H9 (cell line): ENCODE measurements at regions not wholly inside any gene's neighbourhood (a gene's known extent, or its start where the extent isn't known, plus 50 kb on each side); places are given as distances from the start of the nearest gene placed in this dataset.

Experiments
- DNase-seq: peaks from one replicate; pipeline ENCODE4 v3.0.0-alpha.2; 2017
- H2AFZ ChIP-seq: one replicate; pipeline ENCODE4 v1.6.1; 2013; ENCODE audit warnings: mild to moderate bottlenecking, low read length, control low read depth, moderate library complexity
- H2AK5ac ChIP-seq: 2 replicates; pipeline ENCODE4 v1.6.1; 2013; ENCODE audit warnings: low read length, control low read depth, mixed read lengths; ENCODE audit not compliant: insufficient read length
- H2BK120ac ChIP-seq: one replicate; pipeline ENCODE4 v1.6.1; 2013; ENCODE audit warnings: low read depth, mild to moderate bottlenecking, low read length, control low read depth, inconsistent platforms; ENCODE audit not compliant: poor library complexity, severe bottlenecking
- H2BK12ac ChIP-seq: 2 replicates; pipeline ENCODE4 v1.6.1; 2013; ENCODE audit warnings: low read length, control low read depth, mixed read lengths, low read depth; ENCODE audit not compliant: insufficient read length
- H2BK15ac ChIP-seq: 2 replicates; pipeline ENCODE4 v1.6.1; 2013; ENCODE audit warnings: low read depth, low read length, control low read depth
- H2BK20ac ChIP-seq: one replicate; pipeline ENCODE4 v1.6.1; 2013; ENCODE audit warnings: low read depth, mild to moderate bottlenecking, low read length, control low read depth, inconsistent platforms; ENCODE audit not compliant: poor library complexity, severe bottlenecking
- H2BK5ac ChIP-seq: 2 replicates; pipeline ENCODE4 v1.6.1; 2013; ENCODE audit warnings: low read length, control low read depth, mixed read lengths; ENCODE audit not compliant: insufficient read length
- H3K14ac ChIP-seq: 2 replicates; pipeline ENCODE4 v1.6.1; 2013; ENCODE audit warnings: low read length, control low read depth; ENCODE audit not compliant: insufficient read depth
- H3K18ac ChIP-seq: 2 replicates; pipeline ENCODE4 v1.6.1; 2013; ENCODE audit warnings: low read depth, mild to moderate bottlenecking, mixed read lengths, low read length, control low read depth; ENCODE audit not compliant: insufficient read length
- H3K23ac ChIP-seq: 2 replicates; pipeline ENCODE4 v1.6.1; 2013; ENCODE audit warnings: low read length, control low read depth, mixed read lengths, low read depth; ENCODE audit not compliant: insufficient read length
- H3K23me2 ChIP-seq: 2 replicates; pipeline ENCODE4 v1.6.1; 2013; ENCODE audit warnings: low read depth, mild to moderate bottlenecking, mixed read lengths, low read length, control low read depth; ENCODE audit not compliant: insufficient read length, poor library complexity, severe bottlenecking
- H3K27ac ChIP-seq: 2 replicates; pipeline ENCODE4 v1.5.1; 2013; ENCODE audit warnings: low read length, control low read depth, mixed read lengths, low read depth; ENCODE audit not compliant: insufficient read length
- H3K27me3 ChIP-seq: 2 replicates; pipeline ENCODE4 v1.6.1; 2013; ENCODE audit warnings: low read length, control low read depth, inconsistent platforms; ENCODE audit not compliant: insufficient read depth
- H3K4ac ChIP-seq: 2 replicates; pipeline ENCODE4 v1.6.1; 2013; ENCODE audit warnings: low read depth, mild to moderate bottlenecking, control low read depth, inconsistent platforms, low read length, moderate library complexity
- H3K4me1 ChIP-seq: 2 replicates; pipeline ENCODE4 v1.6.1; 2013; ENCODE audit warnings: low read length, control low read depth, inconsistent platforms; ENCODE audit not compliant: insufficient read depth
- H3K4me2 ChIP-seq: 2 replicates; pipeline ENCODE4 v1.6.1; 2013; ENCODE audit warnings: low read length, control low read depth, mixed read lengths; ENCODE audit not compliant: insufficient read length, insufficient read depth
- H3K56ac ChIP-seq: 2 replicates; pipeline ENCODE4 v1.6.1; 2013; ENCODE audit warnings: low read depth, mild to moderate bottlenecking, mixed read lengths, low read length, control low read depth; ENCODE audit not compliant: insufficient read length
- H3K79me1 ChIP-seq: 2 replicates; pipeline ENCODE4 v1.6.1; 2013; ENCODE audit warnings: low read depth, mild to moderate bottlenecking, moderate library complexity, low read length, control low read depth, inconsistent platforms; ENCODE audit not compliant: insufficient read depth, poor library complexity, severe bottlenecking
- H3K79me2 ChIP-seq: 2 replicates; pipeline ENCODE4 v1.6.1; 2013; ENCODE audit warnings: low read length, control low read depth, inconsistent platforms; ENCODE audit not compliant: insufficient read depth
- H3K9ac ChIP-seq: 2 replicates; pipeline ENCODE4 v1.6.1; 2013; ENCODE audit warnings: low read length, control low read depth, mixed read lengths; ENCODE audit not compliant: insufficient read length; ENCODE audit errors: extremely low read depth
- H3K9me3 ChIP-seq: one replicate; pipeline ENCODE4 v1.6.1; 2013; ENCODE audit warnings: low read depth, low read length, inconsistent platforms; ENCODE audit not compliant: control insufficient read depth
- H3T11ph ChIP-seq: one replicate; pipeline ENCODE4 v1.6.1; 2013; ENCODE audit warnings: mild to moderate bottlenecking, low read length, control low read depth, inconsistent platforms
- H4K20me1 ChIP-seq: one replicate; pipeline ENCODE4 v1.6.1; 2013; ENCODE audit not compliant: control insufficient read depth, insufficient read length, insufficient read depth
- H4K5ac ChIP-seq: 2 replicates; pipeline ENCODE4 v1.6.1; 2013; ENCODE audit warnings: low read depth, mild to moderate bottlenecking, mixed read lengths, low read length, control low read depth; ENCODE audit not compliant: insufficient read length
- H4K8ac ChIP-seq: replicated peaks from 2 replicates; pipeline ENCODE4 v1.6.1; 2013; ENCODE audit warnings: low read length, control low read depth, mixed read lengths, low read depth; ENCODE audit not compliant: insufficient read length
- H4K91ac ChIP-seq: 2 replicates; pipeline ENCODE4 v1.6.1; 2013; ENCODE audit warnings: low read depth, mild to moderate bottlenecking, moderate library complexity, mixed read lengths, low read length, control low read depth; ENCODE audit not compliant: insufficient read length
- H3K27ac Mint-ChIP-seq, 3 experiments: 2 replicates in 2 of 3; 3 replicates in 1 of 3; pipeline ENCODE4 v1.8.0; 2020 to 2021; ENCODE audit warnings: mixed read lengths in 3 of 3, mild to moderate bottlenecking in 1 of 3, moderate library complexity in 1 of 3
- H3K27me3 Mint-ChIP-seq: 2 replicates; pipeline ENCODE4 v1.8.0; 2021; ENCODE audit warnings: low read depth, mild to moderate bottlenecking, moderate library complexity, mixed read lengths
- H3K36me3 Mint-ChIP-seq, 3 experiments: 2 replicates in 2 of 3; 3 replicates in 1 of 3; pipeline ENCODE4 v1.8.0; 2020 to 2021; ENCODE audit warnings: low read depth in 3 of 3, mixed read lengths in 3 of 3; ENCODE audit not compliant: insufficient read depth in 1 of 3
- H3K4me1 Mint-ChIP-seq, 2 experiments: 2 replicates each; pipeline ENCODE4 v1.8.0; 2020; ENCODE audit warnings: mixed read lengths in 2 of 2
- H3K4me3 Mint-ChIP-seq, 2 experiments: 2 replicates in 1 of 2; 3 replicates in 1 of 2; pipeline ENCODE4 v1.8.0; 2020 to 2021; ENCODE audit warnings: mild to moderate bottlenecking in 2 of 2, mixed read lengths in 2 of 2, moderate library complexity in 1 of 2
- H3K9me3 Mint-ChIP-seq, 2 experiments: 2 replicates in 1 of 2; 3 replicates in 1 of 2; pipeline ENCODE4 v1.8.0; 2020; ENCODE audit warnings: mild to moderate bottlenecking in 2 of 2, mixed read lengths in 2 of 2, moderate library complexity in 1 of 2
- CTCF ChIP-seq: fragments of 200-600 bp; sonication (generic); conservative IDR thresholded peaks from 3 replicates; pipeline ENCODE4 v1.8.0; 2021; ENCODE audit warnings: antibody characterized with exemption, mild to moderate bottlenecking
- WGBS: extraction: QIAGEN DNeasy Blood & Tissue Kit; methylation state at CpG from one replicate; pipeline ENCODE4 v1.1.7; 2013; ENCODE audit warnings: missing lambda C conversion rate, low lambda C conversion rate, mixed read lengths; ENCODE audit not compliant: insufficient read length; ENCODE audit errors: extremely low coverage; 5-methylcytosine and 5-hydroxymethylcytosine counted together

- Mint-ChIP-seq H3K27me3 (no peaks in the 10 kb centered on the region), H3K4me3 (no peak overlapping the region), H3K36me3 (no peaks in the 10 kb centered on the region; a peak in 1 of 7 replicates), H3K4me1 (peaks cover 8 to 10% of the 10 kb centered on the region in 2 experiments), H3K9me3 (no peaks in the 10 kb centered on the region), H3K27ac (no peak overlapping the region)
- no peak for DNase-seq
- Histone ChIP-seq H3K56ac (no peak overlapping the region), H2BK20ac (no peak overlapping the region), H2AK5ac (no peak overlapping the region), H4K8ac (no peak overlapping the region), H3K4me1 (peaks cover 4% of the 10 kb centered on the region; the same call in 1 of the 2 replicates), H3K27me3 (no peaks in the 10 kb centered on the region), H3K9me3 (no peaks in the 10 kb centered on the region), H2BK15ac (no peak overlapping the region), H3K18ac (no peak overlapping the region), H3K23ac (no peak overlapping the region), H2BK12ac (no peak overlapping the region), H3K79me2 (no peaks in the 10 kb centered on the region), H4K5ac (no peak overlapping the region), H4K20me1 (no peaks in the 10 kb centered on the region), H3K4me2 (no peak overlapping the region), H3K14ac (no peak overlapping the region), H3K27ac (no peak overlapping the region), H3K79me1 (no peaks in the 10 kb centered on the region), H2BK120ac (no peak overlapping the region), H3K9ac (no peak overlapping the region), H2AFZ (no peak overlapping the region), H3K4ac (no peak overlapping the region), H4K91ac (no peak overlapping the region), H2BK5ac (no peak overlapping the region), H3T11ph (no peak overlapping the region), H3K23me2 (no peaks in the 10 kb centered on the region)
- no CpG with 5 or more reads among the region's 2 CpGs for WGBS
- TF ChIP-seq CTCF = no peak
Observed at GRCh38 chr9:109922617-109923470, 142.8 kb downstream of the PALM2AKAP2 start.
